ENCODE measurements at regions not wholly inside any gene's neighbourhood (a gene's known extent, or its start where the extent isn't known, plus 50 kb on each side); places are given as distances from the start of the nearest gene placed in this dataset.

DNA sequence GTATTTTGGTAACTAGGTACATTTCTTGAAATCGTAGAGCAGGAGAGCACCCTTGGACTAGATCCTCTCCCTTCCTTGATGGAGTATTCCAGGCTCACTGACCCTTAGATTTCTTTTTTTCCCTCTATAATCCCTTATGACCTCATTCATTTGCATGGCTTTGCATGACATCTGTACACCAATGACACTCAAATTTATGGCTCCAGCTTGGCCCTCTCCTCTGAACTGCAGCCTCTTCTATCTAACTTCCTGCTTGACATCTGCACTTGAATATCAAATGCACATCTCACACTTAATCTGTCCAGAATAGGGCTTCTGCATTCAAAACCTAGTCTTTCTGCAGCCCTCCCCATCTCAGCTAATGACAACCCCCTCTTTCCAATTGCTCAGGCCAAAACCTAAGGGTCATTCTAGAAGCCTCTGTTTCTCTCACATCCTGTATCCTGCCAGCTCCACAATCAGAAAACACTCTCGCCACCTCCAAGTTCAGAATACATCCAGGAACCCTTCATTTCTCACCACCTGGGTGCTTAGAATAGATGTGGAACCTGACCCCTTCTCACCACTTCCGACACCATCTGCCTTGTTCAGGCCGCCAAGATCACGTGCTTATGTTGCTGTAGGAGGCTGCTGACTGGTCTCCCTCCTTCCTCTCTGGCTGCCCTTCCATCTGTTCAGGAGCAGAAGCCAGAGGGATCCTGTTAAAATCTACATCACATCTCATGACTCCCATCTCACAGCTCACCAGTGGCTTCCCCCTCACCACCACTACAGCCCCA lies 138.9 kb upstream of the MTNR1B start:
- TF ChIP-seq, protein P1, sequence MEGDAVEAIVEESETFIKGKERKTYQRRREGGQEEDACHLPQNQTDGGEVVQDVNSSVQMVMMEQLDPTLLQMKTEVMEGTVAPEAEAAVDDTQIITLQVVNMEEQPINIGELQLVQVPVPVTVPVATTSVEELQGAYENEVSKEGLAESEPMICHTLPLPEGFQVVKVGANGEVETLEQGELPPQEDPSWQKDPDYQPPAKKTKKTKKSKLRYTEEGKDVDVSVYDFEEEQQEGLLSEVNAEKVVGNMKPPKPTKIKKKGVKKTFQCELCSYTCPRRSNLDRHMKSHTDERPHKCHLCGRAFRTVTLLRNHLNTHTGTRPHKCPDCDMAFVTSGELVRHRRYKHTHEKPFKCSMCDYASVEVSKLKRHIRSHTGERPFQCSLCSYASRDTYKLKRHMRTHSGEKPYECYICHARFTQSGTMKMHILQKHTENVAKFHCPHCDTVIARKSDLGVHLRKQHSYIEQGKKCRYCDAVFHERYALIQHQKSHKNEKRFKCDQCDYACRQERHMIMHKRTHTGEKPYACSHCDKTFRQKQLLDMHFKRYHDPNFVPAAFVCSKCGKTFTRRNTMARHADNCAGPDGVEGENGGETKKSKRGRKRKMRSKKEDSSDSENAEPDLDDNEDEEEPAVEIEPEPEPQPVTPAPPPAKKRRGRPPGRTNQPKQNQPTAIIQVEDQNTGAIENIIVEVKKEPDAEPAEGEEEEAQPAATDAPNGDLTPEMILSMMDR (IDR thresholded peaks at IDR 0.05; ENCODE audit: insufficient read depth, low read length, poor library complexity, severe bottlenecking) = no peak
- no peak for TF ChIP-seq EZH2phosphoT487 (conservative IDR thresholded peaks at IDR 0.05; ENCODE audit: low read length)

Measured in SU-DHL-6 (cell line).